HG03095 (cell line): ENCODE measurements at regions not wholly inside any gene's neighbourhood (a gene's known extent, or its start where the extent isn't known, plus 50 kb on each side); places are given as distances from the start of the nearest gene placed in this dataset.
"Not testable (repeated sequence)": the region's sequence is repeated elsewhere in the genome, so short reads cannot be mapped to it uniquely, and the experiment has no call there.

Source experiments
- ATAC-seq: cut with Tn5 transposase; IDR thresholded peaks from one replicate; pipeline ENCODE4 v1.9.1; 2021; ENCODE audit warnings: moderate library complexity; ENCODE audit not compliant: unreplicated experiment

GRCh38 chr16:88262858-88263563 is 119.7 kb upstream of the ZNF469 start:
- ATAC-seq, result not testable (repeated sequence)

- not testable (repeated sequence) for ATAC-seq
These were observed 119.0 kb upstream of the ZNF469 start for GRCh38 chr16:88263681-88264287.

- ATAC-seq, result peak; percentile 76
These were observed 118.0 kb upstream of the ZNF469 start for GRCh38 chr16:88264641-88265285.

DNA sequence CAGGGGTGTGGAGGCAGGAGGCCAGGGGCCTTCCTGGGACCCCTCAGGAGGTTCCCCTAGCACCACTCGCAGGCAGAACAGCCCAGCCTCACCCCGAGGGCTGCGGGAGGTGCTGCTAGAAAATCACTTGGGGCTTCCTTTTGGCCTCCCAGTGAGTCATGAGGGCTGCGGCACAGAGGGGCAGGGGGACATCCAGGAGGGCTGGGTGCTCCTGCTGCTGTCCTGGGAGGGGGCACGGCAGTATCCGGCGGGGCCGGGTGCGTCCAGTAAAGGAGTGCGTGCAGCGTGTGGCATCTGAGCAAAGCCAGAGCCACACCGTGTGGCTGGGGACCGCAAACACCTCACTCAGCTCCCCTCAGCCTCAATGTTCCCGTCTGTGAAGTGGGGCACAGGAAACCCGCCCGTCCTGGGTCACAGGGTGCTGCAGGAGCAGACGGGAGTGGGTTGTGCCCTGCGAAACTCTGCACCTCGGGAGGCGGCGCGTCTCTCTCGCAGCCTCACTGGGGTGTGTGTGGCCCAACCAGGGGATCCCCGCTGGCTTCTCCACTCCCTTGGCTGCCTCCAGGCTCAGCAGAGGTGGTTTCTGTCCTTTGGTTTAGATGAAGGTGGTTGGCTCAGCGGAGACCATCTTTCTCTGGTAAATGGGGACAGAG is 117.3 kb upstream of the ZNF469 start:
- ATAC-seq, result not testable (repeated sequence)

GRCh38 chr16:88266036-88266435 is 116.7 kb upstream of the ZNF469 start:
- not testable (repeated sequence) for ATAC-seq

- not testable (repeated sequence) for ATAC-seq
These were observed 115.7 kb upstream of the ZNF469 start for GRCh38 chr16:88266935-88267551.

- ATAC-seq, result not testable (repeated sequence)
These were observed 114.4 kb upstream of the ZNF469 start for GRCh38 chr16:88268186-88268970.

- ATAC-seq, result not testable (repeated sequence)
These were observed 112.5 kb upstream of the ZNF469 start for GRCh38 chr16:88270171-88270790.

DNA sequence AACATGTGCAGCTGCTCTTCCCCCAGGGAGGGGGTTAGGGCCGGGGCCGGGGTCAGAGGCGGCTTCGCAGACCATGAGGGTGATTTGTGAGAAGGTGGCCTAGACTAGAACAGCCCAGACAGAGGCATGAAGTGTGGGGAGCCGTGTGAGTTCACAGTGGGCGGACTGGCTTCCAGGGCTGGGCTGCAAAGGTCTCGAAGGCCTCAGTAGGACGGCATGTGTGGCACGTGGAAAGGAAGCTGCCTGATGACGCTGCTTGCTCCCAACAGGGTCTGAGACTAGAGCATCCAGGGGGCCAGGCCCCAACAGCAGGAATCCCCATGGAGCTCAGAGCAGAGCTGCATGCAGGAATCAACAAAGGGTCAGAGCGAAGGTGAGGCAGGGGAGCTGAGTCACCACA is 111.5 kb upstream of the ZNF469 start:
- ATAC-seq, result not testable (repeated sequence)

GRCh38 chr16:88271776-88272175 is 111.0 kb upstream of the ZNF469 start:
- ATAC-seq, result not testable (repeated sequence)

DNA sequence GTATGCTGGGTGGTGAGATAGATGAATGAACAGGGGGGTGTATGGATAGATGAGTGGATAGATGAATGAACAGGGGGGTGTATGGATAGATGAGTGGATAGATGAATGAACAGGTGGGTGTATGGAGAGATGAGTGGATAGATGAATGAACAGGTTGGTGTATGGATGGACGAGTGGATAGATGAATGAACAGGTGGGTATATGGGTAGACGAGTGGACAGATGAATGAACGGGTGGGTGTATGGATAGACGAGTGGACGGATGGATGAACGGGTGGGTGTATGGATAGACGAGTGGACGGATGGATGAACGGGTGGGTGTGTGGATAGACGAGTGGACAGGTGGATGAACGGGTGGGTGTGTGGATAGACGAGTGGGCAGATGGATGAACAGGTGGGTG is 110.3 kb upstream of the ZNF469 start:
- not testable (repeated sequence) for ATAC-seq

GRCh38 chr16:88274126-88274750 is 108.5 kb upstream of the ZNF469 start:
- not testable (repeated sequence) for ATAC-seq

GRCh38 chr16:88274847-88275246 is 107.9 kb upstream of the ZNF469 start:
- ATAC-seq, result no peak

GRCh38 chr16:88275336-88276122 is 107.2 kb upstream of the ZNF469 start:
- ATAC-seq, result not testable (repeated sequence)

- not testable (repeated sequence) for ATAC-seq
These were observed 106.6 kb upstream of the ZNF469 start for GRCh38 chr16:88276123-88276588.

DNA sequence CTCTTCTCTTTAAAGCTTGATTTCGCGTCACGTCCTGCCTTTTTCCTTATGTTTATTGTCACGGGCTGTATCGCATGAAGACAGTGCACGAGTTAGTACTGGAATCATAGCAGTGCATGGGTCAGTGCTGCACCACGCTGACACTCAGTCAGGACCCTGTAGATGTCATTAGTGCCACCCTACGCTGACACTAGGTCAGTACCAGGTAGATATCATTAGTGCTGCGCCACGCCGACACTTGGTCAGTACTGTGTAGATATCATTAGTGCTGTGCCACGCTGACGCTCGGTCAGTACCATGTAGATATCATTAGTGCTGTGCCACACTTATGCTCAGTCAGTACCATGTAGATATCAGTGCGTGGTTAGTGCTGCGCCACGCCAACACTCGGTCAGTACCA is 106.2 kb upstream of the ZNF469 start:
- ATAC-seq, result no peak

DNA sequence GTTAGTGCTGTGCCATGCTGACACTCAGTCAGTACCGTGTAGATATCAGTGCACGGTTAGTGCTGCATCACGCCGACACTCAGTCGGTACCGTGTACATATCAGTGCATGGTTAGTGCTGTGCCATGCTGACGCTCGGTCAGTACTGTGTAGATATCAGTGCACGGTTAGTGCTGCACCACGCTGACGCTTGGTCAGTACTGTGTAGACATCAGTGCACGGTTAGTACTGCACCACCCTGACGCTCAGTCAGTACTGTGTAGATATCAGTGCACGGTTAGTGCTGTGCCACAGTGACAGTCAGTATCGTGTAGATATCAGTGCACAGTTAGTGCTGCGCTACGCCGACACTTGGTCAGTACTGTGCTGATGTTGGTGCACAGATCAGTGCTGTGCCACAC is 102.8 kb upstream of the ZNF469 start:
- no peak for ATAC-seq

- no peak for ATAC-seq
These were observed 100.7 kb upstream of the ZNF469 start for GRCh38 chr16:88281858-88282563.
